HG02623 (cell line): ENCODE measurements at regions not wholly inside any gene's neighbourhood (a gene's known extent, or its start where the extent isn't known, plus 50 kb on each side); places are given as distances from the start of the nearest gene placed in this dataset.
"Not testable (repeated sequence)": the region's sequence is repeated elsewhere in the genome, so short reads cannot be mapped to it uniquely, and the experiment has no call there.

ENCODE experiments used
- ATAC-seq: cut with Tn5 transposase; IDR thresholded peaks from one replicate; pipeline ENCODE4 v1.9.1; 2021; ENCODE audit warnings: moderate library complexity; ENCODE audit not compliant: unreplicated experiment

- ATAC-seq, result no peak
Observed at GRCh38 chr6:115131709-115132490, 789.1 kb upstream of the HS3ST5 start.

GRCh38 chr6:115121513-115121912 is 778.7 kb upstream of the HS3ST5 start:
- not testable (repeated sequence) for ATAC-seq

- ATAC-seq, result no peak
Observed at GRCh38 chr6:115120391-115120790, 777.6 kb upstream of the HS3ST5 start.

GRCh38 chr6:115091461-115091860 is 748.6 kb upstream of the HS3ST5 start:
- no peak for ATAC-seq

- ATAC-seq, result no peak
Observed at GRCh38 chr6:115078555-115078954, 735.7 kb upstream of the HS3ST5 start.

- no peak for ATAC-seq
Observed at GRCh38 chr6:115071962-115072361, 729.1 kb upstream of the HS3ST5 start.

GRCh38 chr6:115067690-115068447 is 725.0 kb upstream of the HS3ST5 start:
- no peak for ATAC-seq

- ATAC-seq, result no peak
Observed at GRCh38 chr6:115064680-115065079, 721.9 kb upstream of the HS3ST5 start.

- no peak for ATAC-seq
Observed at GRCh38 chr6:115060581-115060980, 717.8 kb upstream of the HS3ST5 start.

- no peak for ATAC-seq
Observed at GRCh38 chr6:115058414-115059211, 715.8 kb upstream of the HS3ST5 start.

- no peak for ATAC-seq
Observed at GRCh38 chr6:115055579-115055978, 712.8 kb upstream of the HS3ST5 start.

- ATAC-seq, result not testable (repeated sequence)
Observed at GRCh38 chr6:115054242-115054641, 711.4 kb upstream of the HS3ST5 start.

- ATAC-seq, result no peak
Observed at GRCh38 chr6:115053169-115053860, 710.5 kb upstream of the HS3ST5 start.

- no peak for ATAC-seq
Observed at GRCh38 chr6:115016593-115016992, 673.8 kb upstream of the HS3ST5 start.

- ATAC-seq, result no peak
Observed at GRCh38 chr6:115004982-115005381, 662.2 kb upstream of the HS3ST5 start.

GRCh38 chr6:115004204-115004603 is 661.4 kb upstream of the HS3ST5 start:
- no peak for ATAC-seq

- ATAC-seq, result no peak
Observed at GRCh38 chr6:115001731-115002350, 659.0 kb upstream of the HS3ST5 start.

- no peak for ATAC-seq
Observed at GRCh38 chr6:115000736-115001135, 657.9 kb upstream of the HS3ST5 start.

- ATAC-seq, result no peak
Observed at GRCh38 chr6:114998492-114998891, 655.7 kb upstream of the HS3ST5 start.

- peak; percentile 56 for ATAC-seq
Observed at GRCh38 chr6:114997813-114998292, 655.0 kb upstream of the HS3ST5 start.
